Body of pancreas (tissue), 4 donors: ENCODE measurements at regions not wholly inside any gene's neighbourhood (a gene's known extent, or its start where the extent isn't known, plus 50 kb on each side); places are given as distances from the start of the nearest gene placed in this dataset.

ENCODE experiments used
- ATAC-seq: fragments of 150-250 bp; one replicate; pipeline ENCODE4 v1.9.1; 2016
- DNase-seq, 4 donors: peaks; one replicate each; pipeline ENCODE4 v3.0.0-alpha.2; 2019
- H3K27ac ChIP-seq, 4 donors: fragments of 200-600 bp; sonication (generic); 1 replicate in 3 of 4; 2 replicates in 1 of 4; pipeline versions ENCODE4 v1.5.1 to v1.6.1; 2016 to 2019; ENCODE audit warnings: mild to moderate bottlenecking in 1 of 4, mixed read lengths in 1 of 4, moderate library complexity in 1 of 4
- H3K27me3 ChIP-seq, 2 donors: fragments of 200-600 bp; sonication (generic); one replicate each; pipeline ENCODE4 v1.6.0; 2016; ENCODE audit warnings: mild to moderate bottlenecking in 1 of 2
- H3K36me3 ChIP-seq, 2 donors: fragments of 200-600 bp; sonication (generic); replicated peaks in 1 of 2; 2 replicates each; pipeline ENCODE4 v1.5.1; 2016; ENCODE audit warnings: low read depth in 2 of 2; ENCODE audit not compliant: insufficient read depth in 1 of 2
- H3K4me1 ChIP-seq: fragments of 200-600 bp; sonication (generic); one replicate; pipeline ENCODE4 v1.6.0; 2016
- H3K4me3 ChIP-seq, 2 donors: fragments of 200-600 bp; sonication (generic); 1 replicate in 1 of 2; 2 replicates in 1 of 2; pipeline ENCODE4 v1.5.1; 2016 to 2019
- H3K9me3 ChIP-seq, 3 donors: fragments of 200-600 bp; sonication (generic); 1 replicate in 2 of 3; 2 replicates in 1 of 3; pipeline ENCODE4 v1.5.1; 2016
- CTCF ChIP-seq, 7 experiments: fragments of 450-650 bp in 4 of 7; fragments of 200-600 bp in 3 of 7; sonication (generic) in 3 of 7; IDR thresholded peaks; one replicate each; pipeline ENCODE4 v1.5.1; 2016 to 2019; ENCODE audit warnings: antibody characterized with exemption in 7 of 7
- POLR2A ChIP-seq, 3 donors: fragments of 450-650 bp; IDR thresholded peaks; one replicate each; pipeline ENCODE4 v1.6.1; 2016; ENCODE audit warnings: antibody characterized with exemption in 3 of 3, mild to moderate bottlenecking in 2 of 3
- WGBS, 2 donors: methylation state at CpG; one replicate each; pipeline ENCODE4 v1.1.5; 2017; 5-methylcytosine and 5-hydroxymethylcytosine counted together
- intact Hi-C: fragments of 100-400 bp; cut with DNase I; formaldehyde crosslinking; loops from one replicate; pipeline ENCODE4 v1.15.1; 2023

- Histone ChIP-seq H3K27me3 (no peaks in the 10 kb centered on the region), H3K4me1 (no peaks in the 10 kb centered on the region), H3K4me3 (no peak overlapping the region), H3K27ac (no peak overlapping the region), H3K36me3 (no peaks in the 10 kb centered on the region), H3K9me3 (no peaks in the 10 kb centered on the region)
- ATAC-seq (no peak), DNase-seq (no peak)
- intact Hi-C loops = no loop called here
- no peak for TF ChIP-seq POLR2A (IDR thresholded peaks at IDR 0.05)
- TF ChIP-seq CTCF (IDR thresholded peaks at IDR 0.05) = no peak
- WGBS, 2 donors = 63 to 75% methylated on average over 10 to 26 of the region's 26 CpGs
These were observed 649.2 kb downstream of the BRD1 start for GRCh38 chr22:49178246-49179005.

GRCh38 chr22:49177666-49178065 lies 650.0 kb downstream of the BRD1 start:
- intact Hi-C loops = no loop called here
- Histone ChIP-seq H3K9me3 (no peaks in the 10 kb centered on the region), H3K4me1 (no peaks in the 10 kb centered on the region), H3K4me3 (no peak overlapping the region), H3K36me3 (no peaks in the 10 kb centered on the region), H3K27ac (no peak overlapping the region), H3K27me3 (no peaks in the 10 kb centered on the region)
- TF ChIP-seq CTCF (IDR thresholded peaks at IDR 0.05) = no peak
- TF ChIP-seq POLR2A (IDR thresholded peaks at IDR 0.05) = no peak
- DNase-seq = no peak
- 55 to 64% methylated on average over 5 to 12 of the region's 12 CpGs for WGBS, 2 donors
- no peak for ATAC-seq

GRCh38 chr22:49176956-49177355 lies 650.7 kb downstream of the BRD1 start:
- H3K27me3 ChIP-seq = no peaks in the 10 kb centered on the region
- H3K9me3 ChIP-seq = no peaks in the 10 kb centered on the region
- no peak overlapping the region for H3K4me3 ChIP-seq
- intact Hi-C loops = no loop called here
- no peaks in the 10 kb centered on the region for H3K4me1 ChIP-seq
- DNase-seq (no peak), ATAC-seq (no peak)
- TF ChIP-seq POLR2A (IDR thresholded peaks at IDR 0.05) (no peak), CTCF (IDR thresholded peaks at IDR 0.05) (no peak)
- WGBS, 2 donors = 75 to 76% methylated on average over 6 of the region's 6 CpGs
- no peaks in the 10 kb centered on the region for H3K36me3 ChIP-seq
- no peak overlapping the region for H3K27ac ChIP-seq

- 63 to 73% methylated on average over 4 of the region's 4 CpGs for WGBS, 2 donors
- no peaks in the 10 kb centered on the region for H3K4me1 ChIP-seq
- no peak for TF ChIP-seq CTCF (IDR thresholded peaks at IDR 0.05)
- no peak for TF ChIP-seq POLR2A (IDR thresholded peaks at IDR 0.05)
- ATAC-seq = no peak
- DNase-seq = peak in 1 of 4 donors; percentile 13
- intact Hi-C loops = no loop called here
- H3K27ac ChIP-seq = no peak overlapping the region
- no peak overlapping the region for H3K4me3 ChIP-seq
- H3K9me3 ChIP-seq = no peaks in the 10 kb centered on the region
- H3K27me3 ChIP-seq = no peaks in the 10 kb centered on the region
- H3K36me3 ChIP-seq = no peaks in the 10 kb centered on the region
These were observed 657.6 kb downstream of the BRD1 start for GRCh38 chr22:49170053-49170452.
